HCT116 (cell line): ENCODE measurements at regions not wholly inside any gene's neighbourhood (a gene's known extent, or its start where the extent isn't known, plus 50 kb on each side); places are given as distances from the start of the nearest gene placed in this dataset.

ENCODE experiments used
- ATAC-seq: fragments of 200-7000 bp; cut with Tn5 transposase; 2 replicates; pipeline ENCODE4 v1.9.1; 2020; ENCODE audit warnings: mild to moderate bottlenecking, moderate library complexity
- BruUV-seq: library from RNA; stranded (reverse); fragments of 400-500 nt; replicated peaks from 2 replicates; lab custom pipeline; 2021; lab: Mats Ljungman, UMichigan
- CTCF ChIA-PET: fragments of 300-600 bp; sonication (Branson Sonifier 250); formaldehyde crosslinking; loops from one replicate; lab custom pipeline; 2021; ENCODE audit warnings: antibody characterized with exemption; lab: Charles Lee
- POLR2A ChIA-PET: fragments of 300-600, 350-600 bp; sonication (Branson Sonifier 250); formaldehyde crosslinking; loops from one replicate; lab custom pipeline; 2021; ENCODE audit warnings: antibody characterized with exemption; lab: Charles Lee
- RAD21 ChIA-PET, 2 experiments: fragments of 300-600 bp; sonication (Branson Sonifier 250); formaldehyde crosslinking; loops; one replicate each; lab custom pipeline; 2023; ENCODE audit warnings: low total read pairs in 2 of 2; ENCODE audit not compliant: uncharacterized antibody in 2 of 2, unreplicated experiment in 2 of 2, low non-redundant PET in 1 of 2; lab: Charles Lee
- DNase-seq: peaks from one replicate; pipeline ENCODE4 v3.0.0-alpha.2; 2010; ENCODE audit warnings: low read depth, low spot score
- H2AFZ ChIP-seq: fragments of 200-600 bp; shearing (Covaris generic), sonication (generic); 2 replicates; pipeline ENCODE4 v1.6.1; 2017; ENCODE audit warnings: low read depth, mixed run types, mixed read lengths, antibody characterized with exemption, low read length; ENCODE audit not compliant: poor library complexity, severe bottlenecking
- H3K27ac ChIP-seq: 2 replicates; pipeline ENCODE4 v1.5.1; 2012; ENCODE audit warnings: low read depth, low read length
- H3K27me3 ChIP-seq: fragments of 200-600 bp; sonication (generic); 2 replicates; pipeline ENCODE4 v1.6.1; 2016; ENCODE audit warnings: mixed run types, low read length, mixed read lengths; ENCODE audit not compliant: insufficient read depth
- H3K36me3 ChIP-seq, 2 experiments: fragments of 200-500 bp in 1 of 2; fragments of 200-600 bp in 1 of 2; sonication (Bioruptor generic) in 1 of 2; sonication (generic) in 1 of 2; 2 replicates each; pipeline versions ENCODE4 v1.5.1 to v1.6.1; 2014 to 2016; ENCODE audit warnings: low read length in 2 of 2, inconsistent platforms in 1 of 2, mixed read lengths in 1 of 2, mixed run types in 1 of 2; ENCODE audit not compliant: insufficient read depth in 2 of 2, control insufficient read depth in 1 of 2
- H3K4me1 ChIP-seq, 2 experiments: fragments of 200-600 bp in 1 of 2; sonication (generic) in 1 of 2; 2 replicates each; pipeline versions ENCODE4 v1.5.1 to v1.6.1; 2012 to 2017; ENCODE audit warnings: low read length in 2 of 2, inconsistent platforms in 1 of 2, mild to moderate bottlenecking in 1 of 2, mixed read lengths in 1 of 2, mixed run types in 1 of 2, moderate library complexity in 1 of 2; ENCODE audit not compliant: insufficient read depth in 2 of 2, control insufficient read depth in 1 of 2
- H3K4me2 ChIP-seq: fragments of 200-600 bp; sonication (generic); 2 replicates; pipeline ENCODE4 v1.6.1; 2017; ENCODE audit warnings: mixed run types, low read length, mixed read lengths
- H3K4me3 ChIP-seq, 2 experiments: fragments of 200-600 bp in 1 of 2; sonication (generic) in 1 of 2; replicated peaks in 1 of 2; 2 replicates each; pipeline ENCODE4 v1.5.1; 2011 to 2016; ENCODE audit warnings: low read length in 2 of 2, control low read depth in 1 of 2, low read depth in 1 of 2, mild to moderate bottlenecking in 1 of 2, mixed read lengths in 1 of 2, mixed run types in 1 of 2
- H3K79me2 ChIP-seq: fragments of 200-600 bp; sonication (generic); 2 replicates; pipeline ENCODE4 v1.6.1; 2017; ENCODE audit warnings: mild to moderate bottlenecking, mixed run types, low read length, moderate library complexity, mixed read lengths; ENCODE audit not compliant: insufficient read depth
- H3K9ac ChIP-seq: fragments of 200-600 bp; sonication (generic); 2 replicates; pipeline ENCODE4 v1.6.1; 2016; ENCODE audit warnings: low read length, mixed read lengths
- H3K9me2 ChIP-seq: fragments of 200-600 bp; sonication (generic), shearing (Covaris generic); 2 replicates; pipeline ENCODE4 v1.6.1; 2017; ENCODE audit warnings: mixed run types, mild to moderate bottlenecking, moderate library complexity; ENCODE audit not compliant: insufficient read depth
- H3K9me3 ChIP-seq, 2 experiments: fragments of 200-500 bp in 1 of 2; fragments of 200-600 bp in 1 of 2; sonication (Bioruptor generic) in 1 of 2; sonication (generic) in 1 of 2; 2 replicates each; pipeline ENCODE4 v1.6.1; 2014 to 2017; ENCODE audit warnings: low read length in 2 of 2, mixed read lengths in 2 of 2, inconsistent platforms in 1 of 2, low read depth in 1 of 2, mild to moderate bottlenecking in 1 of 2, mixed run types in 1 of 2, moderate library complexity in 1 of 2; ENCODE audit not compliant: control insufficient read depth in 1 of 2, insufficient read depth in 1 of 2
- H4K20me1 ChIP-seq: fragments of 200-600 bp; sonication (generic), shearing (Covaris generic); 2 replicates; pipeline ENCODE4 v1.6.1; 2017; ENCODE audit warnings: mixed run types, mild to moderate bottlenecking, moderate library complexity; ENCODE audit not compliant: insufficient read depth
- CTCF ChIP-seq, 3 experiments: fragments of 200-600 bp in 1 of 3; sonication (generic) in 1 of 3; IDR thresholded peaks in 2 of 3; conservative IDR thresholded peaks in 1 of 3; 2 replicates each; pipeline ENCODE4 v1.5.1; 2012 to 2017; ENCODE audit warnings: low read depth in 2 of 3, low read length in 2 of 3, antibody characterized with exemption in 1 of 3, borderline replicate concordance in 1 of 3, control low read depth in 1 of 3, mild to moderate bottlenecking in 1 of 3, mixed read lengths in 1 of 3, mixed run types in 1 of 3, moderate library complexity in 1 of 3; ENCODE audit not compliant: insufficient read depth in 1 of 3
- EGR1 ChIP-seq: IDR thresholded peaks from 2 replicates; pipeline ENCODE4 v1.6.1; 2012; ENCODE audit warnings: low read depth
- EZH2 ChIP-seq: fragments of 200-600 bp; sonication (generic); IDR thresholded peaks from 2 replicates; pipeline ENCODE4 v1.6.1; 2017; ENCODE audit warnings: antibody characterized with exemption, mixed run types
- EZH2phosphoT487 ChIP-seq: fragments of 200-600 bp; IDR thresholded peaks from 2 replicates; pipeline ENCODE4 v1.6.1; 2018; ENCODE audit warnings: antibody characterized with exemption, borderline replicate concordance
- FOSL1 ChIP-seq: IDR thresholded peaks from 2 replicates; pipeline ENCODE4 v1.6.1; 2012; ENCODE audit warnings: low read depth
- POLR2AphosphoS5 ChIP-seq: IDR thresholded peaks from 2 replicates; pipeline ENCODE4 v1.6.1; 2011; ENCODE audit warnings: mild to moderate bottlenecking, low read depth, low read length, moderate library complexity
- SIN3A ChIP-seq: IDR thresholded peaks from 2 replicates; pipeline ENCODE4 v1.6.1; 2012; ENCODE audit warnings: low read depth
- SP1 ChIP-seq: IDR thresholded peaks from 2 replicates; pipeline ENCODE4 v1.6.1; 2012; ENCODE audit warnings: low read depth
- SRF ChIP-seq: IDR thresholded peaks from 2 replicates; pipeline ENCODE4 v1.6.1; 2012; ENCODE audit warnings: low read depth
- ZNF274 ChIP-seq: fragments of 200-500 bp; sonication (Bioruptor generic); IDR thresholded peaks from 2 replicates; pipeline ENCODE4 v1.6.1; 2014; ENCODE audit warnings: mild to moderate bottlenecking, low read depth, low read length, inconsistent platforms
- intact Hi-C: fragments of 100-400 bp; cut with micrococcal nuclease; formaldehyde crosslinking; loops from 2 replicates; pipeline ENCODE4 v1.10.0; 2022
- TF ChIP-seq, protein P1 (sequence below): IDR thresholded peaks from 2 replicates; pipeline ENCODE4 v1.6.1; 2012
- TF ChIP-seq, protein P2 (sequence below): IDR thresholded peaks from 2 replicates; pipeline ENCODE4 v1.6.1; 2012

- Histone ChIP-seq H3K4me2 (no peak overlapping the region), H3K36me3 (no peaks in the 10 kb centered on the region), H2AFZ (no peak overlapping the region), H3K4me1 (no peaks in the 10 kb centered on the region), H4K20me1 (no peaks in the 10 kb centered on the region), H3K27ac (no peak overlapping the region), H3K27me3 (no peaks in the 10 kb centered on the region), H3K9me3 (no peaks in the 10 kb centered on the region), H3K4me3 (no peak overlapping the region), H3K79me2 (no peaks in the 10 kb centered on the region), H3K9ac (no peak overlapping the region), H3K9me2 (no peaks in the 10 kb centered on the region)
- ATAC-seq (no peak), DNase-seq (no peak)
- CTCF ChIA-PET: no interaction called here
- intact Hi-C loops: no loop called here
- POLR2A ChIA-PET: no interaction called here
- no TSS peak for BruUV-seq
- TF ChIP-seq ZNF274: no peak
- no peak for TF ChIP-seq EZH2
- TF ChIP-seq SIN3A: no peak
- TF ChIP-seq EGR1: no peak
- TF ChIP-seq EZH2phosphoT487: no peak
- TF ChIP-seq, protein P1, sequence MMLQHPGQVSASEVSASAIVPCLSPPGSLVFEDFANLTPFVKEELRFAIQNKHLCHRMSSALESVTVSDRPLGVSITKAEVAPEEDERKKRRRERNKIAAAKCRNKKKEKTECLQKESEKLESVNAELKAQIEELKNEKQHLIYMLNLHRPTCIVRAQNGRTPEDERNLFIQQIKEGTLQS: no peak
- TF ChIP-seq FOSL1: no peak
- no peak for TF ChIP-seq SRF
- TF ChIP-seq SP1: no peak
- TF ChIP-seq POLR2AphosphoS5: no peak
- TF ChIP-seq CTCF (IDR thresholded peaks at IDR 0.05 in 2 of 3, conservative IDR thresholded peaks at IDR 0.05 in 1 of 3; ENCODE audit: borderline replicate concordance in 1 of 3, insufficient read depth in 1 of 3, low read depth in 2 of 3, low read length in 2 of 3): no peak
- TF ChIP-seq, protein P2, sequence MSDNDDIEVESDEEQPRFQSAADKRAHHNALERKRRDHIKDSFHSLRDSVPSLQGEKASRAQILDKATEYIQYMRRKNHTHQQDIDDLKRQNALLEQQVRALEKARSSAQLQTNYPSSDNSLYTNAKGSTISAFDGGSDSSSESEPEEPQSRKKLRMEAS: no peak
- TF ChIP-seq, all 23 proteins: peak for 0
- RAD21 ChIA-PET: no interaction called here
Measured at GRCh38 chr15:77713281-77713680, 80.6 kb upstream of the LINGO1 start.
